ENCODE measurements at regions not wholly inside any gene's neighbourhood (a gene's known extent, or its start where the extent isn't known, plus 50 kb on each side); places are given as distances from the start of the nearest gene placed in this dataset.

GRCh38 chr9:75699625-75700251 is 190.7 kb upstream of the PCSK5 start:
- Histone ChIP-seq H3K4me3 (ENCODE audit: low read depth, low read length) (no peak overlapping the region), H3K9me3 (ENCODE audit: severe bottlenecking) (no peaks in the 10 kb centered on the region), H3K27me3 (ENCODE audit: insufficient read depth, low read depth, severe bottlenecking) (no peaks in the 10 kb centered on the region), H3K27ac (no peak overlapping the region), H3K36me3 (no peaks in the 10 kb centered on the region)
- TF ChIP-seq, protein P1, sequence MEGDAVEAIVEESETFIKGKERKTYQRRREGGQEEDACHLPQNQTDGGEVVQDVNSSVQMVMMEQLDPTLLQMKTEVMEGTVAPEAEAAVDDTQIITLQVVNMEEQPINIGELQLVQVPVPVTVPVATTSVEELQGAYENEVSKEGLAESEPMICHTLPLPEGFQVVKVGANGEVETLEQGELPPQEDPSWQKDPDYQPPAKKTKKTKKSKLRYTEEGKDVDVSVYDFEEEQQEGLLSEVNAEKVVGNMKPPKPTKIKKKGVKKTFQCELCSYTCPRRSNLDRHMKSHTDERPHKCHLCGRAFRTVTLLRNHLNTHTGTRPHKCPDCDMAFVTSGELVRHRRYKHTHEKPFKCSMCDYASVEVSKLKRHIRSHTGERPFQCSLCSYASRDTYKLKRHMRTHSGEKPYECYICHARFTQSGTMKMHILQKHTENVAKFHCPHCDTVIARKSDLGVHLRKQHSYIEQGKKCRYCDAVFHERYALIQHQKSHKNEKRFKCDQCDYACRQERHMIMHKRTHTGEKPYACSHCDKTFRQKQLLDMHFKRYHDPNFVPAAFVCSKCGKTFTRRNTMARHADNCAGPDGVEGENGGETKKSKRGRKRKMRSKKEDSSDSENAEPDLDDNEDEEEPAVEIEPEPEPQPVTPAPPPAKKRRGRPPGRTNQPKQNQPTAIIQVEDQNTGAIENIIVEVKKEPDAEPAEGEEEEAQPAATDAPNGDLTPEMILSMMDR (IDR thresholded peaks at IDR 0.05; ENCODE audit: low read depth, low read length) = no peak
- DNase-seq = no peak

DNA sequence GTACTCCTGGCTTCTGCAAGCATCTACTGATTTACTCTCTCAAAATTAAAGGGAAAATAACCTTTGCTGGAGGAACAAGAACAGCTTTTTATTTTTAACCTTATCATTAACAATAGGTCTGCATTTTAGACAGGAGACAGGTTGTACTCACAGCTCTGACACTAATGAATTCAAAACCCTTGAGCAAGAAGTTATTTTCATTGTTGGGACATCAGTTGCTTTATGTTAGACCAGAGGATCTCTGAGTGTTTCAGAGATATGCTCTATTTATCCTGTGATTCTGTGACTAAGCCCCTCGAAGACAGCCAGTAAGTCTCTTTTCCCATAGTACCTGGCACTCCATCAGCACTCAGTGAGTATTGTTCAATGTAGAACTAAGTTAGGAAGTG is 190.2 kb upstream of the PCSK5 start:
- DNase-seq = no peak
- Histone ChIP-seq H3K27me3 (ENCODE audit: insufficient read depth, low read depth, severe bottlenecking) (no peaks in the 10 kb centered on the region), H3K9me3 (ENCODE audit: severe bottlenecking) (no peaks in the 10 kb centered on the region), H3K36me3 (no peaks in the 10 kb centered on the region), H3K27ac (no peak overlapping the region), H3K4me3 (ENCODE audit: low read depth, low read length) (no peak overlapping the region)
- TF ChIP-seq, protein P1 (IDR thresholded peaks at IDR 0.05; ENCODE audit: low read depth, low read length) = no peak

DNA sequence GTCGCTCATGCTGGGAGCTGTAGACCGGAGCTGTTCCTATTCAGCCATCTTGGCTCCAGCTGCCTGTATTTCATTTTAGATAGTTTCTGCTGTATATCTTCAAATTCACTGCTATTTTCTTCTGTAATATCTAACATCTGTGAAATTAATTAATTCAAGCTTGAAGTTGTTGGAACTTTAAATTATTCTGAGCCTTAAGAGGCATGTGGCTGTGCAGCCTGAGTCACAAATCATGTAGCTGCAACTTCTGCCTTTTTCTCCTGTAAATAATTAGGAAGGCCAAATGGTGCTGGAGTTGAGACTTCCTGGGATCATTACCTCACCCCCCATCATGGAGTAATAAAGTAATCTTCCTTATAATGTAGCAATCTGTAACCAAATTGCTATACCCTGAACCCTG is 183.3 kb upstream of the PCSK5 start:
- Histone ChIP-seq H3K36me3 (no peaks in the 10 kb centered on the region), H3K4me3 (ENCODE audit: low read depth, low read length) (no peak overlapping the region), H3K27me3 (ENCODE audit: insufficient read depth, low read depth, severe bottlenecking) (no peaks in the 10 kb centered on the region), H3K27ac (no peak overlapping the region), H3K9me3 (ENCODE audit: severe bottlenecking) (peaks cover 3% of the 10 kb centered on the region)
- TF ChIP-seq, protein P1 (IDR thresholded peaks at IDR 0.05; ENCODE audit: low read depth, low read length) = no peak
- no peak for DNase-seq

DNA sequence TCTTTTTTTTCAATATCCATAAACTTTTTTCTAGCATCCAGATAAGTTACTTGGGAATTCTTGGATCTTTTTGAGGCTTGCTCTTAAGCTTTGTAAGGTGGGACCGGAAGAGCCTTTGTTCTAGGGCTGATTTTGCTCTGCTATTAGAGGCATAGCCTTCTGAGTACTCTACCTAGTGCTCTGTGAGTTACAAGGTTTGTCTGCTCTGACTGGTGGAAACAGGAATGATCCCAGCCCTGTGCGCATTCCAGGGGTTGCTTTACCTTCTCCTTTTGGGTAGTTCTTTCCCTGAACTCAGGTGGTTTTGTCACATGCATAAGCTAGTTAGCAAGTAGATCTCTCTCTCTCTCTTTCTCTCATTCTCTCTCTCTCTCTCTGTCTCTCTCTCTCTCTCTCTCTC is 180.8 kb upstream of the PCSK5 start:
- no peaks in the 10 kb centered on the region for H3K36me3 ChIP-seq
- TF ChIP-seq, protein P1 (IDR thresholded peaks at IDR 0.05; ENCODE audit: low read depth, low read length) = no peak

GRCh38 chr9:75712700-75713099 is 177.8 kb upstream of the PCSK5 start:
- Histone ChIP-seq H3K27me3 (ENCODE audit: insufficient read depth, low read depth, severe bottlenecking) (no peaks in the 10 kb centered on the region), H3K9me3 (ENCODE audit: severe bottlenecking) (no peaks in the 10 kb centered on the region), H3K27ac (no peak overlapping the region), H3K36me3 (no peaks in the 10 kb centered on the region), H3K4me3 (ENCODE audit: low read depth, low read length) (no peak overlapping the region)
- DNase-seq = no peak
- TF ChIP-seq, protein P1 (IDR thresholded peaks at IDR 0.05; ENCODE audit: low read depth, low read length) = no peak

More for the DNA sequence above, 180.8 kb upstream of the PCSK5 start:
- Histone ChIP-seq H3K27ac (no peak overlapping the region), H3K9me3 (ENCODE audit: severe bottlenecking) (peaks cover 3% of the 10 kb centered on the region), H3K4me3 (ENCODE audit: low read depth, low read length) (no peak overlapping the region), H3K27me3 (ENCODE audit: insufficient read depth, low read depth, severe bottlenecking) (no peaks in the 10 kb centered on the region)
- no peak for DNase-seq

GRCh38 chr9:75713335-75713734 is 177.1 kb upstream of the PCSK5 start:
- Histone ChIP-seq H3K27ac (no peak overlapping the region), H3K27me3 (ENCODE audit: insufficient read depth, low read depth, severe bottlenecking) (no peaks in the 10 kb centered on the region), H3K36me3 (no peaks in the 10 kb centered on the region), H3K9me3 (ENCODE audit: severe bottlenecking) (no peaks in the 10 kb centered on the region), H3K4me3 (ENCODE audit: low read depth, low read length) (no peak overlapping the region)
- no peak for DNase-seq
- TF ChIP-seq, protein P1 (IDR thresholded peaks at IDR 0.05; ENCODE audit: low read depth, low read length) = no peak
